Upper lobe of left lung (tissue), 4 donors: ENCODE measurements at regions not wholly inside any gene's neighbourhood (a gene's known extent, or its start where the extent isn't known, plus 50 kb on each side); places are given as distances from the start of the nearest gene placed in this dataset.

ENCODE experiments used
- POLR2A ChIP-seq, 4 donors: fragments of 450-650 bp; IDR thresholded peaks; one replicate each; pipeline ENCODE4 v1.5.1; 2016 to 2017; ENCODE audit warnings: antibody characterized with exemption in 4 of 4, mild to moderate bottlenecking in 2 of 4
- TF ChIP-seq, protein P1 (sequence below), 6 experiments: fragments of 450-650 bp in 4 of 6; fragments of 200-600 bp in 2 of 6; sonication (generic) in 2 of 6; IDR thresholded peaks; one replicate each; pipeline ENCODE4 v1.5.1; 2016 to 2019; ENCODE audit warnings: antibody characterized with exemption in 6 of 6

DNA sequence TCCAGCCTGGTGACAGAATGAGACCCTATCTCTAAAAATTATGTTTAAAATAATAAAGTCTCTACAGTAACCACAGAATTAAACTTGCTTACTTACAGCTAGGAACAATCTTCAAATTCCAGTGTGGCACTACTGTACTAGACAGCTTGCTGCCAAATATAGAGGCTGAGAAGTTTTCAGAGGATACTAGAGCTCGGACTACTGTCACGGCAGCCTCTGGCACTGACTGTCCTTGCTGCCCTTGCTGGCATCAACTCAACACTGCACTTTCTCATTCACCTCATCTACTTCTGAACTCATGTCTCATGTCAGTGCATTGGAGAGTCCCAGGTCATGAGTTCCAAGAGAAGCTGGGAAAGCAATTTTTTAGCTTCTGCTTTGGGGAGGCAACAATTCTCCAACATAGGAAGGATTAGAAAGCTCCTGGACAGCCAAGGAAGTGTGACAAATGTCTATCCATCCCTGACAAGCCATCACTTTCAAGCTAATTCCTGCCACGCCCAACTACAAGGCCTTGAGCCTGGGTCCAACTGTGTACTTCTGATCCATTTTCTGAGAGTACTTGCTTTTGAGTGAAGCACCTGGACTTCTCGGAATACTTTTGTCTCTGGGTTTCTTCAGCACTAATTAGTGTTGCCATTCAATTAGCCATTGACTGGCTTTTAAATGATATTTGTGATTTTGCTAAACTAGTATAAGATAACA lies 98.6 kb upstream of the NR3C2 start:
- TF ChIP-seq, protein P1, sequence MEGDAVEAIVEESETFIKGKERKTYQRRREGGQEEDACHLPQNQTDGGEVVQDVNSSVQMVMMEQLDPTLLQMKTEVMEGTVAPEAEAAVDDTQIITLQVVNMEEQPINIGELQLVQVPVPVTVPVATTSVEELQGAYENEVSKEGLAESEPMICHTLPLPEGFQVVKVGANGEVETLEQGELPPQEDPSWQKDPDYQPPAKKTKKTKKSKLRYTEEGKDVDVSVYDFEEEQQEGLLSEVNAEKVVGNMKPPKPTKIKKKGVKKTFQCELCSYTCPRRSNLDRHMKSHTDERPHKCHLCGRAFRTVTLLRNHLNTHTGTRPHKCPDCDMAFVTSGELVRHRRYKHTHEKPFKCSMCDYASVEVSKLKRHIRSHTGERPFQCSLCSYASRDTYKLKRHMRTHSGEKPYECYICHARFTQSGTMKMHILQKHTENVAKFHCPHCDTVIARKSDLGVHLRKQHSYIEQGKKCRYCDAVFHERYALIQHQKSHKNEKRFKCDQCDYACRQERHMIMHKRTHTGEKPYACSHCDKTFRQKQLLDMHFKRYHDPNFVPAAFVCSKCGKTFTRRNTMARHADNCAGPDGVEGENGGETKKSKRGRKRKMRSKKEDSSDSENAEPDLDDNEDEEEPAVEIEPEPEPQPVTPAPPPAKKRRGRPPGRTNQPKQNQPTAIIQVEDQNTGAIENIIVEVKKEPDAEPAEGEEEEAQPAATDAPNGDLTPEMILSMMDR (IDR thresholded peaks at IDR 0.05) = no peak
- no peak for TF ChIP-seq POLR2A (IDR thresholded peaks at IDR 0.05)
